ENCODE measurements at regions not wholly inside any gene's neighbourhood (a gene's known extent, or its start where the extent isn't known, plus 50 kb on each side); places are given as distances from the start of the nearest gene placed in this dataset.

DNA sequence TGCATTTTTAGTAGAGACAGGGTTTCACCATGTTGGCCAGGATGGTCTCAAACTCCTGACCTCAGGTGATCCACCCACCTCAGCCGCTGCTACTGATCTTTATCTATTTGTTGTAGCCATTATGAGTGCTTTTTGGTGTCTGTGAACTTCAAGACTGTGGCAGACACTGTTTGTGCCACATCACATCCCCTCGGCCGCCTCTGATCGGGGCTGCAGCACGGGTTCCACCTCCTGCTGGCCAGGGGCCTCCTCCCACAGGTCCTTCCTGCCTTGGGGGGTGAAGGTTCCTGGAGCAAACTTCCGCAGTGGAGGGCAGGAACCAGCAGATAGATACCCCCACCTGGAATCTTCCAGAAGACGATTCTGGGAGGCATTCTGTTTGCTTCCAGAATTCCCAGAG lies 98.5 kb downstream of the C9orf50 start:
- DNase-seq (no peak), ATAC-seq (no peak)
- no peaks in the 10 kb centered on the region for H3K9me3 ChIP-seq (ENCODE audit: low read length)
- no peak overlapping the region for H3K27ac ChIP-seq (ENCODE audit: low read length)
- no peak overlapping the region for H3K9ac ChIP-seq (ENCODE audit: low read length)
- no peaks in the 10 kb centered on the region for H3K27me3 ChIP-seq (ENCODE audit: low read length)
- no peak overlapping the region for H2AFZ ChIP-seq (ENCODE audit: low read length)
- H3K36me3 ChIP-seq (ENCODE audit: low read depth, low read length), result no peaks in the 10 kb centered on the region
- no peak overlapping the region for H3K4me2 ChIP-seq (ENCODE audit: low read length)
- no peaks in the 10 kb centered on the region for H4K20me1 ChIP-seq (ENCODE audit: low read length)
- TF ChIP-seq EZH2phosphoT487 (IDR thresholded peaks at IDR 0.05; ENCODE audit: borderline replicate concordance, low read length), result no peak
- TF ChIP-seq, protein P1, sequence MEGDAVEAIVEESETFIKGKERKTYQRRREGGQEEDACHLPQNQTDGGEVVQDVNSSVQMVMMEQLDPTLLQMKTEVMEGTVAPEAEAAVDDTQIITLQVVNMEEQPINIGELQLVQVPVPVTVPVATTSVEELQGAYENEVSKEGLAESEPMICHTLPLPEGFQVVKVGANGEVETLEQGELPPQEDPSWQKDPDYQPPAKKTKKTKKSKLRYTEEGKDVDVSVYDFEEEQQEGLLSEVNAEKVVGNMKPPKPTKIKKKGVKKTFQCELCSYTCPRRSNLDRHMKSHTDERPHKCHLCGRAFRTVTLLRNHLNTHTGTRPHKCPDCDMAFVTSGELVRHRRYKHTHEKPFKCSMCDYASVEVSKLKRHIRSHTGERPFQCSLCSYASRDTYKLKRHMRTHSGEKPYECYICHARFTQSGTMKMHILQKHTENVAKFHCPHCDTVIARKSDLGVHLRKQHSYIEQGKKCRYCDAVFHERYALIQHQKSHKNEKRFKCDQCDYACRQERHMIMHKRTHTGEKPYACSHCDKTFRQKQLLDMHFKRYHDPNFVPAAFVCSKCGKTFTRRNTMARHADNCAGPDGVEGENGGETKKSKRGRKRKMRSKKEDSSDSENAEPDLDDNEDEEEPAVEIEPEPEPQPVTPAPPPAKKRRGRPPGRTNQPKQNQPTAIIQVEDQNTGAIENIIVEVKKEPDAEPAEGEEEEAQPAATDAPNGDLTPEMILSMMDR (conservative IDR thresholded peaks at IDR 0.05; ENCODE audit: low read depth, low read length), result no peak
- TF ChIP-seq EZH2 (IDR thresholded peaks at IDR 0.05; ENCODE audit: low read length, unreplicated experiment), result no peak
- H3K79me2 ChIP-seq (ENCODE audit: low read length), result no peaks in the 10 kb centered on the region
- BruUV-seq (replicated peaks), result no TSS peak
- ChIA-PET CTCF (no interaction called here), POLR2A (ENCODE audit: unreplicated experiment) (no interaction called here)
- intact Hi-C loops (cut with micrococcal nuclease), result no loop called here
- no peaks in the 10 kb centered on the region for H3K4me1 ChIP-seq (ENCODE audit: insufficient read depth, low read length)
- H3F3A ChIP-seq (ENCODE audit: low read length, unreplicated experiment), result no peaks in the 10 kb centered on the region
- H3K9me2 ChIP-seq (replicated peaks; ENCODE audit: low read length), result no peaks in the 10 kb centered on the region
- H3K4me3 ChIP-seq (ENCODE audit: low read length), result no peak overlapping the region

DNA sequence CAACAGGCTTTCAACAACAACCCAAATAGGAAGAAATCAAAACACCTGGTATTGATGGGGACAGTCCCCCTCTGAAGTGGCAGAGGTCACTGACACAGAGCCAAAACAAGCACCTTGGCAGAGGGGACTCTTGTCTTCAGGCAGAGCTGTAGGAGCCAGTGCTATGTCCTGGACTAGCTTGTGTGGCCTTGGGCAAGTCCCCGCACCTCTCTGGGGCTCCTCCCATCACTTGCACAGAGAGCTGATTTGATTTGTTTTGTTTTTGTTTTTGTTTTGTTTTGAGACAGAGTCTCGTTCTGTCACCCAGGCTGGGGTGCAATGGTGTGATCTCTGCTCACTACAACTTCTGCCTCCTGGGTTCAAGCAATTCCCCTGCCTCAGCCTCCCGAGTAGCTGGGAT lies 100.8 kb downstream of the C9orf50 start:
- CTCF ChIA-PET, result no interaction called here
- H3K27me3 ChIP-seq (ENCODE audit: low read length), result no peaks in the 10 kb centered on the region
- no peaks in the 10 kb centered on the region for H3K9me3 ChIP-seq (ENCODE audit: low read length)
- TF ChIP-seq EZH2 (IDR thresholded peaks at IDR 0.05; ENCODE audit: low read length, unreplicated experiment), result no peak
- TF ChIP-seq, protein P1 (conservative IDR thresholded peaks at IDR 0.05; ENCODE audit: low read depth, low read length), result no peak
- no peak for TF ChIP-seq EZH2phosphoT487 (IDR thresholded peaks at IDR 0.05; ENCODE audit: borderline replicate concordance, low read length)
- POLR2A ChIA-PET (ENCODE audit: unreplicated experiment), result no interaction called here
- no peaks in the 10 kb centered on the region for H3K9me2 ChIP-seq (replicated peaks; ENCODE audit: low read length)
- DNase-seq (no peak), ATAC-seq (no peak)
- no peak overlapping the region for H3K4me3 ChIP-seq (ENCODE audit: low read length)
- no peaks in the 10 kb centered on the region for H3K36me3 ChIP-seq (ENCODE audit: low read depth, low read length)
- no peak overlapping the region for H3K9ac ChIP-seq (ENCODE audit: low read length)
- intact Hi-C loops (cut with micrococcal nuclease), result no loop called here
- H4K20me1 ChIP-seq (ENCODE audit: low read length), result no peaks in the 10 kb centered on the region
- no TSS peak for BruUV-seq (replicated peaks)
- no peaks in the 10 kb centered on the region for H3K79me2 ChIP-seq (ENCODE audit: low read length)
- no peak overlapping the region for H3K4me2 ChIP-seq (ENCODE audit: low read length)
- H3F3A ChIP-seq (ENCODE audit: low read length, unreplicated experiment), result no peaks in the 10 kb centered on the region
- H3K4me1 ChIP-seq (ENCODE audit: insufficient read depth, low read length), result no peaks in the 10 kb centered on the region
- no peak overlapping the region for H3K27ac ChIP-seq (ENCODE audit: low read length)
- H2AFZ ChIP-seq (ENCODE audit: low read length), result no peak overlapping the region

GRCh38 chr9:129518074-129518473 lies 102.8 kb downstream of the C9orf50 start:
- Histone ChIP-seq H4K20me1 (ENCODE audit: low read length) (no peaks in the 10 kb centered on the region), H3K27ac (ENCODE audit: low read length) (no peak overlapping the region), H3K4me3 (ENCODE audit: low read length) (no peak overlapping the region), H3K36me3 (ENCODE audit: low read depth, low read length) (no peaks in the 10 kb centered on the region), H3K79me2 (ENCODE audit: low read length) (no peaks in the 10 kb centered on the region), H3K27me3 (ENCODE audit: low read length) (no peaks in the 10 kb centered on the region), H2AFZ (ENCODE audit: low read length) (no peak overlapping the region), H3K9me3 (ENCODE audit: low read length) (0 out of 2 replicates have a peak, but pooled peaks cover 6% of the 10 kb centered on the region), H3K4me1 (ENCODE audit: insufficient read depth, low read length) (no peaks in the 10 kb centered on the region), H3K9me2 (replicated peaks; ENCODE audit: low read length) (no peaks in the 10 kb centered on the region), H3F3A (ENCODE audit: low read length, unreplicated experiment) (no peaks in the 10 kb centered on the region), H3K9ac (ENCODE audit: low read length) (no peak overlapping the region), H3K4me2 (ENCODE audit: low read length) (no peak overlapping the region)
- DNase-seq (no peak), ATAC-seq (no peak)
- POLR2A ChIA-PET (ENCODE audit: unreplicated experiment), result no interaction called here
- no peak for TF ChIP-seq EZH2 (IDR thresholded peaks at IDR 0.05; ENCODE audit: low read length, unreplicated experiment)
- TF ChIP-seq, protein P1 (conservative IDR thresholded peaks at IDR 0.05; ENCODE audit: low read depth, low read length), result no peak
- TF ChIP-seq EZH2phosphoT487 (IDR thresholded peaks at IDR 0.05; ENCODE audit: borderline replicate concordance, low read length), result no peak
- CTCF ChIA-PET, result no interaction called here
- intact Hi-C loops (cut with micrococcal nuclease), result no loop called here
- BruUV-seq (replicated peaks), result no TSS peak

All from PC-3 (cell line).